GM12891 (cell line): ENCODE measurements at regions not wholly inside any gene's neighbourhood (a gene's known extent, or its start where the extent isn't known, plus 50 kb on each side); places are given as distances from the start of the nearest gene placed in this dataset.

Source experiments
- POLR2A ChIP-seq: IDR thresholded peaks from 2 replicates; pipeline ENCODE4 v1.6.1; 2011; ENCODE audit warnings: low read depth, low read length, control low read depth
- POLR2AphosphoS5 ChIP-seq: IDR thresholded peaks from 2 replicates; pipeline ENCODE4 v1.6.1; 2011; ENCODE audit warnings: low read depth, low read length, control low read depth
- POU2F2 ChIP-seq: IDR thresholded peaks from 2 replicates; pipeline ENCODE4 v1.6.1; 2011; ENCODE audit warnings: low read depth, mild to moderate bottlenecking, control low read depth, low read length, moderate library complexity
- SPI1 ChIP-seq: IDR thresholded peaks from 2 replicates; pipeline ENCODE4 v1.6.1; 2011; ENCODE audit warnings: low read depth, low read length, control low read depth
- TAF1 ChIP-seq: IDR thresholded peaks from 2 replicates; pipeline ENCODE4 v1.6.1; 2011; ENCODE audit warnings: low read depth, low read length, control low read depth

- TF ChIP-seq POLR2A (no peak), POLR2AphosphoS5 (no peak), POU2F2 (no peak), SPI1 (no peak), TAF1 (no peak)
Measured at GRCh38 chr18:30142870-30143269, 899.7 kb downstream of the DSC3 start.
